K562 (cell line): ENCODE measurements at regions not wholly inside any gene's neighbourhood (a gene's known extent, or its start where the extent isn't known, plus 50 kb on each side); places are given as distances from the start of the nearest gene placed in this dataset.

Experiments
- CBFA2T3 ChIP-seq: fragments of 450-650 bp; IDR thresholded peaks from 2 replicates; pipeline ENCODE4 v1.6.1; 2017
- OTX1 ChIP-seq: fragments of 450-650 bp; formaldehyde crosslinking; IDR thresholded peaks from 2 replicates; pipeline ENCODE4 v1.4.0; 2022; ENCODE audit warnings: mild to moderate bottlenecking
- SAFB2 ChIP-seq: fragments of 200-400 bp; formaldehyde crosslinking; IDR thresholded peaks from 2 replicates; pipeline ENCODE4 v1.6.1; 2018; ENCODE audit warnings: borderline replicate concordance, low read length, low read depth, moderate library complexity; ENCODE audit not compliant: severe bottlenecking
- SIX5 ChIP-seq, 2 experiments: IDR thresholded peaks; 2 replicates each; pipeline ENCODE4 v1.6.1; 2011; ENCODE audit warnings: low read length in 2 of 2, borderline replicate concordance in 1 of 2, low read depth in 1 of 2, mild to moderate bottlenecking in 1 of 2, moderate library complexity in 1 of 2; ENCODE audit not compliant: insufficient read depth in 1 of 2
- SNRNP70 ChIP-seq: fragments of 200-400 bp; formaldehyde crosslinking; optimal IDR thresholded peaks from 2 replicates; pipeline ENCODE3; 2017; ENCODE audit warnings: low read depth, low read length
- SPI1 ChIP-seq: IDR thresholded peaks from 2 replicates; pipeline ENCODE4 v1.6.1; 2011; ENCODE audit warnings: low read depth, low read length, control low read depth, borderline replicate concordance
- SRF ChIP-seq, 2 experiments: fragments of 250-450, 450-650 bp in 1 of 2; sonication (Bioruptor Pico) in 1 of 2; sonication (generic) in 1 of 2; formaldehyde crosslinking; IDR thresholded peaks; 2 replicates each; pipeline versions ENCODE4 v1.5.0 to v1.5.1; 2020 to 2022; ENCODE audit warnings: mild to moderate bottlenecking in 1 of 2, missing genetic modification reagents in 1 of 2
- ZFPM2 ChIP-seq: fragments of 250-450 bp; sonication (Bioruptor Pico); IDR thresholded peaks from 2 replicates; pipeline ENCODE4 v1.5.1; 2022; ENCODE audit warnings: mild to moderate bottlenecking
- ZNF224 ChIP-seq: sonication (generic); formaldehyde crosslinking; IDR thresholded peaks from 2 replicates; pipeline ENCODE4 v1.8.0; 2022; ENCODE audit warnings: mild to moderate bottlenecking, missing genetic modification reagents
- TF ChIP-seq, protein P1 (sequence below), 2 experiments: fragments of 450-650 bp in 1 of 2; sonication (generic) in 1 of 2; formaldehyde crosslinking in 1 of 2; IDR thresholded peaks; 2 replicates each; pipeline versions ENCODE4 v1.7.1 to v1.9.0; 2016 to 2022; ENCODE audit warnings: inconsistent platforms in 1 of 2, mild to moderate bottlenecking in 1 of 2, missing genetic modification reagents in 1 of 2

DNA sequence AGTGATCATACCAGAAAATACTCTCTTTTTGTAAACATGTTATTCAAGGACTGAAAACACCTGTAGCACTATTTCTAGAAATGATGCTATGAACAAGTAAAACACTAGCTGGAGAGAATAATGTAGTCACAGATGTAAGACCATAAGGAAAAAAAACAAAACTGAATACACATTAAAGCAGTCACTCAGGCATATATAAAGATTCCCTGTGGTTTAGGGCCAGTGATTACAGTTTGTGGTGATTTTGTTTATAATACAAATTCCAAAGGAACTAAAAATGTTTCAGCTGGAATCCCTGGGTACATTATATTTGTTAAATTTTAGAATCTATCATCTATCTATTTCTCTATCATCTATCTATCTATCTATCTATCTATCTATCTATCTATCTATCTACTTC, 777.8 kb upstream of the FRG1 start (continued):
- TF ChIP-seq, protein P1, sequence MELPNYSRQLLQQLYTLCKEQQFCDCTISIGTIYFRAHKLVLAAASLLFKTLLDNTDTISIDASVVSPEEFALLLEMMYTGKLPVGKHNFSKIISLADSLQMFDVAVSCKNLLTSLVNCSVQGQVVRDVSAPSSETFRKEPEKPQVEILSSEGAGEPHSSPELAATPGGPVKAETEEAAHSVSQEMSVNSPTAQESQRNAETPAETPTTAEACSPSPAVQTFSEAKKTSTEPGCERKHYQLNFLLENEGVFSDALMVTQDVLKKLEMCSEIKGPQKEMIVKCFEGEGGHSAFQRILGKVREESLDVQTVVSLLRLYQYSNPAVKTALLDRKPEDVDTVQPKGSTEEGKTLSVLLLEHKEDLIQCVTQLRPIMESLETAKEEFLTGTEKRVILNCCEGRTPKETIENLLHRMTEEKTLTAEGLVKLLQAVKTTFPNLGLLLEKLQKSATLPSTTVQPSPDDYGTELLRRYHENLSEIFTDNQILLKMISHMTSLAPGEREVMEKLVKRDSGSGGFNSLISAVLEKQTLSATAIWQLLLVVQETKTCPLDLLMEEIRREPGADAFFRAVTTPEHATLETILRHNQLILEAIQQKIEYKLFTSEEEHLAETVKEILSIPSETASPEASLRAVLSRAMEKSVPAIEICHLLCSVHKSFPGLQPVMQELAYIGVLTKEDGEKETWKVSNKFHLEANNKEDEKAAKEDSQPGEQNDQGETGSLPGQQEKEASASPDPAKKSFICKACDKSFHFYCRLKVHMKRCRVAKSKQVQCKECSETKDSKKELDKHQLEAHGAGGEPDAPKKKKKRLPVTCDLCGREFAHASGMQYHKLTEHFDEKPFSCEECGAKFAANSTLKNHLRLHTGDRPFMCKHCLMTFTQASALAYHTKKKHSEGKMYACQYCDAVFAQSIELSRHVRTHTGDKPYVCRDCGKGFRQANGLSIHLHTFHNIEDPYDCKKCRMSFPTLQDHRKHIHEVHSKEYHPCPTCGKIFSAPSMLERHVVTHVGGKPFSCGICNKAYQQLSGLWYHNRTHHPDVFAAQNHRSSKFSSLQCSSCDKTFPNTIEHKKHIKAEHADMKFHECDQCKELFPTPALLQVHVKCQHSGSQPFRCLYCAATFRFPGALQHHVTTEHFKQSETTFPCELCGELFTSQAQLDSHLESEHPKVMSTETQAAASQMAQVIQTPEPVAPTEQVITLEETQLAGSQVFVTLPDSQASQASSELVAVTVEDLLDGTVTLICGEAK (IDR thresholded peaks at IDR 0.05), result no peak
- TF ChIP-seq, protein P1 (CRISPR knock-in tag; IDR thresholded peaks at IDR 0.05), result no peak
- TF ChIP-seq SRF (CRISPR knock-in tag; IDR thresholded peaks at IDR 0.05) (no peak), ZNF224 (CRISPR knock-in tag) (no peak), CBFA2T3 (no peak), SAFB2 (no peak), OTX1 (CRISPR knock-in tag) (no peak), SNRNP70 (no peak), SPI1 (no peak), ZFPM2 (no peak), SIX5 (IDR thresholded peaks at IDR 0.05; ENCODE audit: borderline replicate concordance in 1 of 2, insufficient read depth in 1 of 2, low read depth in 1 of 2, low read length in 2 of 2) (no peak)
